GM21737 (cell line): ENCODE measurements at regions not wholly inside any gene's neighbourhood (a gene's known extent, or its start where the extent isn't known, plus 50 kb on each side); places are given as distances from the start of the nearest gene placed in this dataset.
"Not testable (repeated sequence)": the region's sequence is repeated elsewhere in the genome, so short reads cannot be mapped to it uniquely, and the experiment has no call there.

ENCODE experiments used
- ATAC-seq: cut with Tn5 transposase; IDR thresholded peaks from one replicate; pipeline ENCODE4 v1.9.1; 2021; ENCODE audit warnings: mild to moderate bottlenecking, moderate library complexity; ENCODE audit not compliant: unreplicated experiment

DNA sequence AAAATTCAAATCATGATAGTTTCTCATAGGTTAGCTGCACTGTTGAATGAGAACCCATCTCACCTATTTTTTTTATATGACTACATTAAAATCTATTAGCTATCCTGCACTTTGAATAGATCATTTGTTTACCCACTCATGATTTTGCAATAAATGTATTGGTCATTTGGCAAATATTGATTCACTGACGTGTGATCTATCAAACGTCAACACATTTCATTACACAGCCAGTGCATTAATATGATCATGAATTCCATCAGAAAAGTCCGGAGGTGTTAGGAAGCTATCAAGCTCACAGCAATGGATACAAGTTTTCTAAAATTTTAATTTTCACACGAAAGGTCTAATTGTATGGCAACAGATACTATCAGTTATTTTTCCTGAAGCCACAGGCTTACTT, 128.2 kb upstream of the ID2 start:
- ATAC-seq = no peak

DNA sequence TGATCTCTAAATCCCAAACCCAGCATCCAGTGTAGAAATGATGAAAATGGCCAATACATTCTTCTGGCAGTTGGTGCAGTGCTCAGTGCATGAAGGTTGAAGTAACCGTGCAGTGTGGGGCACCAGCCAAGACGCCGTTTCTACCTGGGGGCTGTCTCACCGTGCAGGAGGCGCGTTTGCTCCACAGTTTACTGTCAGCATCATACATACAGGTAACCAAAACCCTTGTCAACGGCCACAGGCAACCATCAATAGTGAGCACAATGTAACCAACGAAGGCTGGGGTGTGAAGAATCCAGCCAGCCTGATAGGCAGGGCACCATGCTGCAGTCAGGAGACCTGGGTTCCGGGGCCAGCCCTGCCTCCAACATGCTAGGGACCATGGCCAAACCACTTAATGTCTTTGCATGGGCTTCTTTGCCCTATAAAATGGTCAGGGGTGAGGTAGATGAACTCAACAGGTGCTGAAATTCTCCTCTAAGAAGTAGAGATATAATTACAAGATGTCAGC, 127.5 kb upstream of the ID2 start:
- no peak for ATAC-seq

DNA sequence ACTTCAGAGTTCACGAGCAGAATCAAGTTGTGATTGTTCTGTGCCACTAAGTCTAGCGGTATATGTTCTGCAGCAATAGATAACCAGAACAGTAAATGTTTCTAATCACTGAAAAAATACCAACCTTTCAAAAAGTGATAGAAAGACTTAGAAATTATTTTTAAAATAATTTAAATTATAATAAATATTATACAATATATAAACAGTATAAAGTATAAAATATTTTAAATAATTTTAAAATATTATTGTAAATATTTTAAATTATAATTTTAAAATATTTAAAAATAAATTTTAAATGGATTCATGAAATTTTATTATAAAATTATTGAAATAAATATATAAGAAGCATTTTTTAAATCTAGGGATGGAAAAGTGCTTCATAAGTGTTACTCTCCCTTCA, 126.3 kb upstream of the ID2 start:
- no peak for ATAC-seq

DNA sequence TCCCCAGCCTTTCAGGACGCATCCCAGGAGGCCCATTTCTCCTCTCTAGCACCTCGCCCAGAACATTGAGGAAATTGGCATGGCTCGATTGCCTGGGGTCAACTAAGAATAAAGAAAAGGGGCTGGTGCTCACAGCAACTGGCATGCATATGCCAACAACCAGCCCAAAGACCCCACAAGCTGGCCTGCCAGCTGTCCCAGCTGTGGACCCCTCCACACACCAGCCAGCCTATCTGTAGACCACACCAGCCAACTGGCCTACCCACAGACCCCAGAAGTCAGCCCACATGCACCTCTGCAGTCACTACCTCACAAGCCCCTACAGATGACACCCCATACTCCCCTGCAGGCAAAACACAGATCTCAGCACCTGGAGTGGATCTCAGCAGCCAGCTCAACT, 123.8 kb upstream of the ID2 start:
- no peak for ATAC-seq

DNA sequence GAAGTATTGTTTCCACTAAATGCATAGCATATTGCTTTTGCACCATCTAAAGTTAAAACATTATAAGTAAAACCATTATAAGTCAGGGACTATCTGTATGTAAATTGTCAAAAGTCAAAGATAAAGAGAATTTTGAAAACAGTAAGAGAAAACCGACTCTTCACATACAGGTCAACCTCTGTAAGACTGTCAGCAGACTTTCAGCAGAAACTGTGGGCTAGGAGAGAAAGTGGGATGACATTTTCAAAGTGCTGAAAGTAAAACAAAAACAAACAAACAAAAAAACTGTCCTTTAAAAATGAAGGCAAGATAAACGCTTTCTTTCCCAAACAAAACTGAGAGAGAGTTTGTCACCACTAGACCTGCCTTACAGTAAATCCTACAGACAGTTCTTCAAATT, 122.9 kb upstream of the ID2 start:
- ATAC-seq = no peak

DNA sequence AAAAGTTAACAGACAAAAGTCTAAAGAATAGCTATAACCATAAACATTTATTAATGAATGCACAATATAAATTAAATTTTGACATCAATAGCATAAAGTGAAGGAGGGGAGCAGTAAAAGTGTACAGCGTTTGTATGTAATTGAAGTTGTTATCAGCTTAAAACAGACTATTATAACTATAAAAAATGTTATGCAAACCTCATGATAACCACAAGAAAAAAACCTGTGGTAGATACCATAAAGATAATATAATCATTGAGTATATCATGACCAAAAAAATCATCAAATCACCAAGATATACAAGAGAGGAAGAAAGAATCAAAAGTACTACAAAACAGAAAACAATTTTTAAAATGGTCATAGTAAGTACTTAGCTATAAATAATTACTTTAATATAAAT, 122.1 kb upstream of the ID2 start:
- ATAC-seq = no peak

DNA sequence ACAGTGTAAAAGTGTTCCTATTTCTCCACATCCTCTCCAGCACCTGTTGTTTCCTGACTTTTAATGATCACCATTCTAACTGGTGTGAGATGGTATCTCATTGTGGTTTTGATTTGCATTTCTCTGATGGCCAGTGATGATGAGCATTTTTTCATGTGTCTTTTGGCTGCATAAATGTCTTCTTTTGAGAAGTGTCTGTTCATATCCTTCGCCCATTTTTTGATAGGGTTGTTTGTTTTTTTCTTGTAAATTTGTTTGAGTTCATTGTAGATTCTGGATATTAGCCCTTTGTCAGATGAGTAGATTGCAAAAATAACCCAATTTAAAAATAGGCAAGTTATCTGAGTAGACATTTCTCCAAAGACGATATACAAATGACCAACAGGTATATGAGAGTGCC, 120.2 kb upstream of the ID2 start:
- ATAC-seq = not testable (repeated sequence)

DNA sequence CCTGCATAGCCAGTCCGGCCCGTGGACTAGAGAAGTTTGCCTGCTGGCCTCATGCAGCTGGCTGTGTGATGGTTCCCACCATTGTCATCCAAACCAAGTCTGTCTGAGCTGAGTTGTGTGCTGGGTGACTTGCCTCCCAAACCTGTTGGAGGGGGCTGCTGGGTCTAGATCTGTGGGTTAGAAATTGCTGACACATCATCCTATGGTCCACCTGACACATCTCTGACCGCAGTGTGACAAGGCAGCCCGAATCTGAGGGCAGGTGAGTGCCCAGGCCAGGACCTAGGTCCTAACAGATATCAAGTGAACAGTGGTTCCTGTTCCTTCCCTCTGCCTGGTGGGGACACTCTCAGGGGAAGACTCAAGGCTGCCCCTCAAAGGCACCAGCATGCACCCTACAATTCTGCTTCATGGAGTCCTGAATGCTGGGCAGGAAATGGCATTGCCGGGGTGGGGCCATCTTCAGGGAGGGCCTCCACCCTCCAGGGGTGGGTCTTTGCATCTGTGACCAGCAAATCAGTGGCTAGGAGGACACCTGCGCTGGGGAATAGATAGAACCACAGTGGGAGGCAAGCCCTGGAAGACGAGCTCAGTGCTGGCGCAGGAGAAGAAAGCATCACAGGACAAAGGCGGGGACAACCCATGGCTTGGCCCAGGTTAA, 117.9 kb upstream of the ID2 start:
- ATAC-seq = no peak

DNA sequence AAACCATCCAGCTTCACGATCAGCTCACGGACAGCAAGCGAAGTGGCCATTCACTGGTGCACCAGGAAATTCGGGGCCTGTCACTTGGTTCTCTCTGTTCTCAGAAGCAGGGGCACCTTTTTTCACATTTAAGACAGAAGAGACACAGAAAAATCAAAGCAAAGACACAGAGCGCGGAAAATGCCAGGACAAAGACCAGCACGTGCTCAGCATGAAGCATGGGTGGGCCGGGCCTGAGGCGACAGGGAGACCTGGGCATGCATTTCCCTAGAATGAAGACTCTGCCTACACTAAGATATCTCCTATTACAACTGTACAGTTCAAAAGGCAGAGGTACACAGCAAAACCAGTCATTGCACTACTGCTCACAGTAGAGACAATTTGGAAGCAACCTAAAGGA, 117.4 kb upstream of the ID2 start:
- no peak for ATAC-seq

DNA sequence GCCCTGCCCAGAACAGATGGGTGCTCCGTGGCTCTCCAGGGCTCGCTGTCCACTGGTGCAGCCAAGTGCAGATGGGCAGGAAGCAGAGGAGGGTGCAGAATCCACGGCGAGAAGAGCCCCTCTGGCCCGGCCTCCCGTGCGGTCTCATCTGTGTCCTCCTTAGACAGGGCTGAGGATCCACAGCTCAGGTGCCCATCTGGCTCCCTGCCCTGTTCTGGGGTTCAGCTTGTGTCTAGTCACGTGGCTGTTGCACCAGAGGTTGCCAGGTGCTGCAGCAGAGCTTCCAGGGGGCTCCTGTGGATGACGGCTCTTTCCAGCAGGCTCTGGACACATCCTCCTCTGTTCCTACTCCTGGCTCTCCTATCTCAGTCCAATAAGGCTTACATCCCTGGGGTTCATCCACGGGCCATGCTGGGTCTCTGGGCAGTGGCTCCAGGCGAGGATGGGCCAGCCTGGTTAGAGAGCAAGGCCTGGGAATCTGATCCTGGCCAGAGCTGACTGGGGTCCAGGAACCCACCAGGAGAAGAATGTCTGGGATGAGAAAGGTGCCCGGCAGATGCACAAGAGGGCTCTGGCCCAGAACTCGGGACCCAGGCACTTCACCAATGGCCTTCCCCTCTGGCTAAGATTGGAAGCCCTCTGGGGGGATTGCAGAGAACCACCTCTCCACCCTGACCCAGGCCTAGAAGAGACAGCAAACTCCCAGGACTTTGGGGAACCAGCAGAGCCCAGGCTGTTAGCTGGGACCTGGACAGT, 116.3 kb upstream of the ID2 start:
- ATAC-seq = no peak

DNA sequence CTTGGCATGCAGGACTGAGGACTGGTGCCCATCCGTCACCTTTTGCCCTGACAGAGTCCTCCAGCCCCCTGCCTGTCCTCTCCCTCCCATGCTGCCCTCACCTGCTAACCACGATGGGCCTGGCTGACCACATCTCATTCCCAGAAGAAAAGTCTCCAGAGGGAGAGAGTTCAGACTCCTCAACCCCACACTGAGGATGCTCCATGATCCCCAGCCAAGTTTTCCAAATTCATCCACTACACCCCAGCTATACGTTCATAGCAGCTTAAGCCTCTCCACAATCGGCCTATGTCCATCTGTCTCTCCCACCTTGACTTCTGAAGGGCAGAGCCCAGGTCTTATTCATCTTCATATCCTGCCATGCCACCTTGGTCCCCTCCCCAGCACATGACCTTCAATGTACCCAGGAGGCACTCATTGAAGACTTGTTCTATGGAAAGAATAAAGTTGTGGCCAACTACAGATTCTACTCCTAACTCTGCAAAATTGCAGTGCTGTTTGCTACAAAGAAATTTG, 115.6 kb upstream of the ID2 start:
- no peak for ATAC-seq

DNA sequence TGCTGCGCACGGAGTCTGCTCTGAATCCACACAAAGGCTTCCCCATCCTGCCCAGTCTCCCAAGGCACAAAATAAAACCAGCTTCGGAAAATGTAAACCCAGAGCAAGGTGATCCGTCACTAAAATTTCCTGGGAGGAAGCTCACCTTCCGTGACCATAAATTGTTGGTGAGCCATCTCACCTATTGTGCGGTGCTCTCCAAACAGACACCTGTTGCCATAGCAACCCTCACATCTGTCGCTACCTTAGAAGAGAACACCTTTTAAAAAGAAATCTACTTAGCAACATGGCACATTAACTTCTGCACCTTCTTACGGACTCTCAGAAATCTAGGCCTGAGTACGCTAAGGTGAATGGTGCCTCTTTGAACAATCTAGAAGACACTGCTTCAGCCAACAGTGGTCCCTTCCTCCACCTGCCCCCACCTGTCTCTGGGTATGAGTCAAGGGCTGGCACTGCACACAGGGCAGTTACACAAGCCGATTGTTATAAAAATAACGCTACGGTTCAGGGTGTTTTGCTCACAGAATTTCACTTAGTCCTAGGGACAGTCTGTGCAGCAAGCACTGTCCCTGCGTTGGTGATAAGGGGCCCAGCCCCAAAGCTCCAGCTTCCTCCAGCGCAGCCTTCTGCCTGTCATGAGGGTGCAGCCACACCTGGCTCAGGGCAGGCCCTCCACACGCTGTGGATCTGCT, 114.9 kb upstream of the ID2 start:
- ATAC-seq = no peak

DNA sequence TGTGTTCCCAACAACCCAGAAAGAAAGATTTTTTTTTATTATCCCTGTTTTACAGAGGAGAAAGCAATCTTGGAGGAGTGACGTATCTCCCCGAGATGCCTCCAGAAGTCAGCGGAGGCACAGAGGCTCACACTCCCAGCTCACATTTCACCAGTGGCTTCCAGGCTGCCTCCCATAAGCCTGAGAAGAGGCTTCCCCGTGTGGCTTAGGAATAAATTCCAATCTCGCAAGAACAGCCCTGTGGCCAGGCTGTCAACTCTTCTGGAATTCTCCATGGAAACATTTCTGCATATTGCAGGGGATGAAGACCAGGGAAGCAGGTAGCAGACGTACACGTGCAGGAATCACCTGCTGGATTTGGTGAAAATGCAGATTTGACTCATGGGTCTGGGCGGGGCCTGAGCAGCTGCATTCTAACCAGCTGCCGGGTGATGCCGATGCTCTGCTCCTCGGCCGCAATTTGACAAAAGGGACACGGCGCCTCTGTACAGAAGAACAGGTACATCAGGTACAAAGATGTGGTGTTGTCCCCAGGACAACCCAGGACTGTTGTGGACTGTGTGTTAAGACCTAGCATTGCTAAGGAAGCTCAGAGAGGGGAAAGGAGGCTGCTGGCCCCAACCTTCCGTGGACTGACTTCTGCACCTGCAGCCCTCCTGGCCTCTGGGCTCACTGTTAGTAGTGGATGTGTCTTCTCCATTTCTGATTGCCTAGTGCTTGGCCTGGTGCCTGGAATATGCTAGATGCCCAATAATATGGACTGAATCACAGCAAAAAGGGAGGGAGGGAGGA, 114.2 kb upstream of the ID2 start:
- ATAC-seq = no peak

DNA sequence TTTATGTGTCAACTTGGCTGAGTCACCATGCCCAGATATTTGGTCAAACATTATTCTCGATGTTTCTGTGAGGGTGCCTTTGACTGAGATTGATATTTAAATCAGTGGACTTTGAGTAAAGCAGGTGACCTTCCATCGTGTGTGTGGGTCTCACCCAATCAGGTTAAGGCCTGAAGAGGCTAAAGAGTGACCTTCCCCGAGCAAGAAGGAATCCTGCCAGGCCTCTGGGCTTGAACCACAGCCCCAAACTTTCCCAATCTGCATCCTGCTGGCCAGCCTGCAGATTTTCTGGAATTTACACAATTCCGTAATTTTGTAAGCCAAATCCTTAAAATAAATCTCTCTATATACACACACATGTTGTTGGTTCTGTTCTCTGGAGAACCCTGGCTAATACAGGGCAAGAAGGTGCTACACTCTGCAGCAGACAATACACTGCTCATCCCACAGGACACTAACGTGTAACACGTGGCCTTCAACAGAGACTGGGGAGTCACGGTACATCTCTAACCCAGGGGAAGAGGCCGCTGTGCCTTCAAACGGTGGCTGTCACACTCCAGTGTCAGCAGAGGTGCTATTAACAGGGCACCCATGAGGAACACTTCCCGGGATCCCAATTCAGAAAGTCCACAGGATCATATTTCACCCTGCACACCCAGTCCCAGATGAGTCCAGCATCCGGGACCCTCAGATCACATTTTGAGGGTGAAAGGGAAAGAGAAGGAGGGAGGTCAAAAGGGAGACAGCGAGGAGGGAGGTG, 113.1 kb upstream of the ID2 start:
- no peak for ATAC-seq

DNA sequence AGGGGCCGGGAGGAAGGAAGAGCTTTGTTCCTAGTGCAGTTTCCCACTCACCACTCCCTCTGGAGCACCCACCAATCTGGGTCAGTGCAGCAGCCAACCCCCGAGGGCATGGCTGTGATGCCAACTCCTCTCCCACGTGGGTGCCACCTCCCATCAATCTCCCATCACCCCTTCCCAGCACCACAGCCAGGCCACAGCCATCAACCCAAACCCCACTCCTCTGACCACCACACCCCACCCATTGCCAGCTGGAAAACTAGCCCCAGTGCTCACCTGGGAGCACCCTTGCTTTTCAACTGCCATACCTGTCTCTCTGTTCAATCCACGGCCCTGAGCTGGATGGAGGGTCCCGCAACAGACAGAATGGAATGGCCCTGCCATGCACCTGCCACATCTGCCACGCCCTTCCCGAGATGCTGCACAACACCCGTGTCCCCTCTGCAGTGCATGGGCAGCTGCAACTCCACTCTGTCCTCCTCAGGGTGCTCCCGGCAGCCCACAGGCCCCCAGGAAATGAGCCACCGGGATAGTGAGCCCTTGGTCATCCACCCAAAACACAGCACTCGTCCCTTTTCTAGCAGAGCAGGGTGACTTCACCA, 112.4 kb upstream of the ID2 start:
- no peak for ATAC-seq

DNA sequence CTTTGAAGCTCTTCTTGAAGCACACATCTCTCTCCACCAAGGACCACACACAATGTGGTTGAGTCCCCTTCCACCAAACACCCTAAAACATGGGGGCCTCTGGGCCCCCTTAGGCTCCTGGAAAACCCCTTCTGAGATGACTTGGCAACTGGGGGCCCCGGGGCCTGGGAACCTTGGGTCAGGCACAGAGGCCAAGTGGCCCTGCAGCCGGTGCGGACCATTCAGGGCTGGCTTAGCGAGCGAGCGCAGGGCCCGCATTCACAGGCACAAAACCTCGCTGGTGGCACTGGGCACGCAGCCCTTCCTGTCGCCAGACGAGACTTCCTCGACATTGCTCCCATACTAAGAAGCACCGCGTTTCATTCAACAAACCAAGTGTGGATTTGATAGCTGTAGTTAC, 111.2 kb upstream of the ID2 start:
- no peak for ATAC-seq

DNA sequence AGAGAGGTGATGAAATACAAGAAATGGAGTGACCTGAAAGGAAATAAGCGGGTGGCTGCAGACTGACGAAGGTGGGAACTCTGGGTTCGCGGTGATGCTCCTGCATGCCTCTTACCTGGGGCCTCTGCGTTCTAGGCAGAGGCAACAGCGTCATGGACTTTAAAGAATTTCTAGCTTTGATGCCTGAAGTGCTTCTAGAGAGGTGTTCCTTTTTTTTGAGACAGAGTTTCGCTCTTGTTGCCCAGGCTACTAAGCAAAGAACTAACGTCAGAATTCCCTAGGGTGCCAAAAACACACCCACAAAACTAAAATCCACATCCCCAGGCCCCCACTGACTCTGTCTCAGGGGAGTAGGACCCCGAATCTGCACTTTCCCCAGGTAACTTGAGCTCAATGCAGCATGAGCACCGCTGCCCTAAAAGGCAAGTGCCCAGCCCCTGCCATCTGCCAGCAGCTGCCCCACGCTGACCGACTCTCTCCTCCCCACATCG, 110.5 kb upstream of the ID2 start:
- no peak for ATAC-seq

DNA sequence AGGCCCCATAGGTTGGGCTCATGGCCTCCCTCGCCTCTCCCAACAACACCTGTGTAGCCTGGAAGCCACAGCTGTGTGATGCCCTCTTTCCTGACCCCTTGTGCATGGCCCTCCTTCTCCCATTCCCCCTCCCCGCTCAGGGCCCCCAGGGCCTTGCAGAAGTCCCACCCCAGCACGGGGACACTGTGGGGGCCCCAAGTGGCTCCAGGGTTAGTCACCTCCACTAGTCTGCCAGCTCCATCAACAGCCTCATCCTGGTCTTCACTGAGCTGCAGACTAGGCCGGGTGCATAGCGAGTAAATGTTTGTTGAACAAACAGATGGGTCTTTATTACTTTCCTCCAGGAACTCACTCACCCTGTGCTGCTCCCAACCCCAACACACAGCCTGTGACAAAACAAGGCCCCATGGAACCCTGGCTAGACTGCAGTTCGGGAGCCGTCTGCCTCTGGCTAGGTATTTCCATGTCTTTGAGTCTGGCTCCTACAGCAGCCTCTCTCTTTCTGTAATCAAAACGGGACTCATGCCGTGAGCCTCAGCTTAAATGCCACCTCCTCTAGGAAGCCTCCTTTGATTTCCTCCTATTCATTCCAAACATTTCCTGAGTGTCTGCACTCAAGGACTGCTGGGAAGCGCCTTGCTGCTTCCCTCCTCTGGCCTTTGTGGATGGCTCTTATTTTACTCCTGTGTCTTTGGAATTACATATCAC, 109.9 kb upstream of the ID2 start:
- no peak for ATAC-seq

DNA sequence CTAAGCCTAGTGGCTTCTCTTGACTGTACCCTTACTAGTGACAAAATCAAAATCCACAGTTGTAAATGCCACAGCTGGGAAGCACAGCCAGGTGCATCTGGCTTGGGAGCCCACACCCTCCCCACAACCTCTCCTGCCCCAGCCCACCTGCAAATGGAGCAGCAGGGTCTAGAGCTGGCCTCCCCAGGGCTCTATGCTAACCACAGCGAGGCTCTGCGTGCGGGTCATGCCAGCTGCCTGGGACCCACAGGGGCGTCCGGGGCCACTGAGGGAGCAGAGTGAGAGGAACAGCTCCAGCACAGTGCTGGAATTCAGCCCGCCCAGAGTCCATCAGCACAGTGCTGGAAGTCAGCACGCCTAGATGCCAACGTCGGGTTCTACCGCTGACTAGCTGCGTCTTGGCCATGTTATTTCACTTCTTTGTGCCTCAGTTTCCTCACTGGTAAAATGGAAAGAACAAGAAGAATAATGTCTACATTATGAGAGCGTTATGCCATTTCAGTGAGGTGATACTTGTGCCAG, 109.1 kb upstream of the ID2 start:
- no peak for ATAC-seq
